Thyroid gland (tissue), 4 donors: ENCODE measurements at regions not wholly inside any gene's neighbourhood (a gene's known extent, or its start where the extent isn't known, plus 50 kb on each side); places are given as distances from the start of the nearest gene placed in this dataset.

ENCODE experiments used
- DNase-seq, 2 donors: peaks; one replicate each; pipeline ENCODE4 v3.0.0-alpha.2; 2019
- H3K27ac ChIP-seq, 3 donors: fragments of 200-600 bp; sonication (generic); 1 replicate in 2 of 3; 2 replicates in 1 of 3; pipeline ENCODE4 v1.5.1; 2016 to 2019; ENCODE audit warnings: mild to moderate bottlenecking in 1 of 3, moderate library complexity in 1 of 3
- H3K27me3 ChIP-seq: fragments of 200-600 bp; sonication (generic); one replicate; pipeline ENCODE4 v1.5.1; 2019
- H3K36me3 ChIP-seq, 2 donors: fragments of 200-600 bp; sonication (generic); one replicate each; pipeline ENCODE4 v1.5.1; 2016 to 2019
- H3K4me1 ChIP-seq, 2 donors: fragments of 200-600 bp; sonication (generic); one replicate each; pipeline ENCODE4 v1.5.1; 2017 to 2019
- H3K4me3 ChIP-seq, 3 donors: fragments of 200-600 bp; sonication (generic); replicated peaks in 1 of 3; 1 replicate in 2 of 3; 2 replicates in 1 of 3; pipeline ENCODE4 v1.5.1; 2016; ENCODE audit warnings: mild to moderate bottlenecking in 1 of 3
- H3K9me3 ChIP-seq: fragments of 200-600 bp; sonication (generic); one replicate; pipeline ENCODE4 v1.5.1; 2017
- POLR2A ChIP-seq, 2 donors: fragments of 450-650 bp; IDR thresholded peaks; one replicate each; pipeline ENCODE4 v1.6.1; 2017; ENCODE audit warnings: antibody characterized with exemption in 2 of 2, mild to moderate bottlenecking in 2 of 2, moderate library complexity in 1 of 2
- WGBS, 2 donors: methylation state at CpG; one replicate each; pipeline ENCODE4 v1.1.5; 2017; 5-methylcytosine and 5-hydroxymethylcytosine counted together
- intact Hi-C: fragments of 100-400 bp; cut with DNase I; formaldehyde crosslinking; loops from one replicate; pipeline ENCODE4 v1.15.1; 2023
- TF ChIP-seq, protein P1 (sequence below), 6 experiments: fragments of 200-600 bp in 3 of 6; fragments of 450-650 bp in 3 of 6; sonication (generic) in 3 of 6; IDR thresholded peaks; one replicate each; pipeline ENCODE4 v1.5.1; 2016 to 2019; ENCODE audit warnings: antibody characterized with exemption in 6 of 6, mild to moderate bottlenecking in 2 of 6, inconsistent platforms in 1 of 6, moderate library complexity in 1 of 6

- WGBS, 2 donors = 78 to 86% methylated on average over 5 of the region's 5 CpGs
- Histone ChIP-seq H3K27ac (no peak overlapping the region), H3K9me3 (no peaks in the 10 kb centered on the region), H3K27me3 (no peaks in the 10 kb centered on the region), H3K36me3 (no peaks in the 10 kb centered on the region), H3K4me3 (no peak overlapping the region), H3K4me1 (no peaks in the 10 kb centered on the region)
- TF ChIP-seq, protein P1, sequence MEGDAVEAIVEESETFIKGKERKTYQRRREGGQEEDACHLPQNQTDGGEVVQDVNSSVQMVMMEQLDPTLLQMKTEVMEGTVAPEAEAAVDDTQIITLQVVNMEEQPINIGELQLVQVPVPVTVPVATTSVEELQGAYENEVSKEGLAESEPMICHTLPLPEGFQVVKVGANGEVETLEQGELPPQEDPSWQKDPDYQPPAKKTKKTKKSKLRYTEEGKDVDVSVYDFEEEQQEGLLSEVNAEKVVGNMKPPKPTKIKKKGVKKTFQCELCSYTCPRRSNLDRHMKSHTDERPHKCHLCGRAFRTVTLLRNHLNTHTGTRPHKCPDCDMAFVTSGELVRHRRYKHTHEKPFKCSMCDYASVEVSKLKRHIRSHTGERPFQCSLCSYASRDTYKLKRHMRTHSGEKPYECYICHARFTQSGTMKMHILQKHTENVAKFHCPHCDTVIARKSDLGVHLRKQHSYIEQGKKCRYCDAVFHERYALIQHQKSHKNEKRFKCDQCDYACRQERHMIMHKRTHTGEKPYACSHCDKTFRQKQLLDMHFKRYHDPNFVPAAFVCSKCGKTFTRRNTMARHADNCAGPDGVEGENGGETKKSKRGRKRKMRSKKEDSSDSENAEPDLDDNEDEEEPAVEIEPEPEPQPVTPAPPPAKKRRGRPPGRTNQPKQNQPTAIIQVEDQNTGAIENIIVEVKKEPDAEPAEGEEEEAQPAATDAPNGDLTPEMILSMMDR (IDR thresholded peaks at IDR 0.05) = no peak
- TF ChIP-seq POLR2A (IDR thresholded peaks at IDR 0.05) = no peak
- no peak for DNase-seq
- intact Hi-C loops = no loop called here
These were observed 193.9 kb upstream of the SALL3 start for GRCh38 chr18:78785706-78786105.

GRCh38 chr18:78786776-78787175 is 192.8 kb upstream of the SALL3 start:
- Histone ChIP-seq H3K27ac (no peak overlapping the region), H3K4me1 (no peaks in the 10 kb centered on the region), H3K27me3 (no peaks in the 10 kb centered on the region), H3K4me3 (no peak overlapping the region), H3K9me3 (no peaks in the 10 kb centered on the region), H3K36me3 (no peaks in the 10 kb centered on the region)
- DNase-seq = no peak
- intact Hi-C loops = no loop called here
- TF ChIP-seq, protein P1 (IDR thresholded peaks at IDR 0.05) = no peak
- no peak for TF ChIP-seq POLR2A (IDR thresholded peaks at IDR 0.05)
- 94 to 95% methylated on average over 11 to 14 of the region's 20 CpGs for WGBS, 2 donors

- no peaks in the 10 kb centered on the region for H3K4me1 ChIP-seq
- H3K27me3 ChIP-seq = no peaks in the 10 kb centered on the region
- DNase-seq = no peak
- no peak overlapping the region for H3K27ac ChIP-seq
- H3K4me3 ChIP-seq = no peak overlapping the region
- 74 to 81% methylated on average over 8 of the region's 8 CpGs for WGBS, 2 donors
- intact Hi-C loops = no loop called here
- H3K36me3 ChIP-seq = no peaks in the 10 kb centered on the region
- no peak for TF ChIP-seq POLR2A (IDR thresholded peaks at IDR 0.05)
- TF ChIP-seq, protein P1 (IDR thresholded peaks at IDR 0.05) = no peak
- H3K9me3 ChIP-seq = no peaks in the 10 kb centered on the region
These were observed 191.9 kb upstream of the SALL3 start for GRCh38 chr18:78787751-78788150.

GRCh38 chr18:78788161-78788560 is 191.5 kb upstream of the SALL3 start:
- no peak for DNase-seq
- no peaks in the 10 kb centered on the region for H3K36me3 ChIP-seq
- H3K4me1 ChIP-seq = no peaks in the 10 kb centered on the region
- no peak overlapping the region for H3K27ac ChIP-seq
- WGBS, 2 donors = 75 to 79% methylated on average over 14 of the region's 14 CpGs
- no peak overlapping the region for H3K4me3 ChIP-seq
- intact Hi-C loops = no loop called here
- no peaks in the 10 kb centered on the region for H3K9me3 ChIP-seq
- no peak for TF ChIP-seq POLR2A (IDR thresholded peaks at IDR 0.05)
- TF ChIP-seq, protein P1 (IDR thresholded peaks at IDR 0.05) = no peak
- H3K27me3 ChIP-seq = no peaks in the 10 kb centered on the region

GRCh38 chr18:78789850-78790249 is 189.8 kb upstream of the SALL3 start:
- no peak for DNase-seq
- WGBS, 2 donors = 79 to 89% methylated on average over 11 of the region's 11 CpGs
- no peaks in the 10 kb centered on the region for H3K27me3 ChIP-seq
- TF ChIP-seq, protein P1 (IDR thresholded peaks at IDR 0.05) = no peak
- no peak for TF ChIP-seq POLR2A (IDR thresholded peaks at IDR 0.05)
- no peaks in the 10 kb centered on the region for H3K9me3 ChIP-seq
- intact Hi-C loops = no loop called here
- H3K27ac ChIP-seq = no peak overlapping the region
- no peaks in the 10 kb centered on the region for H3K4me1 ChIP-seq
- no peak overlapping the region for H3K4me3 ChIP-seq
- H3K36me3 ChIP-seq = no peaks in the 10 kb centered on the region
